GM19240 (cell line): ENCODE measurements at regions not wholly inside any gene's neighbourhood (a gene's known extent, or its start where the extent isn't known, plus 50 kb on each side); places are given as distances from the start of the nearest gene placed in this dataset.

ENCODE experiments used
- DNase-seq: peaks from one replicate; pipeline ENCODE4 v3.0.0; 2011; ENCODE audit warnings: low spot score; ENCODE audit not compliant: insufficient read length

DNA sequence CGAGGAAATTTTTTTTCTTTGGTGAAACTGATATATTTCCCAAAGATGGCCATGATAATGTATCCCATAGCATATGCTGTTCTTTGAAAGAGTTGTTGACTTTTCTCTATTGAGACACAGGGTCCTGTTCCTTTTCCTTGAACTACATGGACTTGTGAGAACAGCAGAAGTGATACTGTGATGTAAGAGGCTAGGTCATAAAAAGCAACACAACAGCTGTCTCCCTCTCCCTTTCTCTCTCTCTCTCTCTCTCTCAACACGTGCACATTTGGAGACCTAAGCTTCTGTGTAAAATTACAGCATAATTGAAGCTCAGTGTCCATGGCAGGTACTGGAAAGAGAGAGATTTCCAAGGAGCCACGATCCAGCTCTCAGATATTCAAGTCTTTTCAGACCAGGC lies 1712.4 kb downstream of the EFNB2 start:
- DNase-seq = no peak

- no peak for DNase-seq
Observed at GRCh38 chr13:104817271-104817670, 1718.2 kb downstream of the EFNB2 start.

DNA sequence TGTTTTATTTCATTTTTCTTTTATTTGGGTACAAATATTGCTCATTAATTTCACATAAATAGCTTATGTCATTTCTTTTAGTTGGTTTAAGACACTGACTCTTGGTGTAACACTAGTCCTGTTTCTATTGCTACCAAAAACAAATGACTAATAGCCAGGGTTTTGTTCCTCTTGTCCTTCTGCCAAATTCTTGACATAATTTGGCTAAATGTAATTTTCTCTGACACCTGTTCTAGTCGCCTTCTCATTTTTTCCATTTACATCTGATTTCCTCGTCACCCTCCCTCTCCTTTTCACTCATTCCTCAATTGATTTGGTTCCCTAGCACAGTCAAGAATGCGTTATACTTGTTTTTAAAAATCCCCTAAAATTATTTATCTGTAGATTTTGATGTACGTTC lies 1718.7 kb downstream of the EFNB2 start:
- no peak for DNase-seq

DNA sequence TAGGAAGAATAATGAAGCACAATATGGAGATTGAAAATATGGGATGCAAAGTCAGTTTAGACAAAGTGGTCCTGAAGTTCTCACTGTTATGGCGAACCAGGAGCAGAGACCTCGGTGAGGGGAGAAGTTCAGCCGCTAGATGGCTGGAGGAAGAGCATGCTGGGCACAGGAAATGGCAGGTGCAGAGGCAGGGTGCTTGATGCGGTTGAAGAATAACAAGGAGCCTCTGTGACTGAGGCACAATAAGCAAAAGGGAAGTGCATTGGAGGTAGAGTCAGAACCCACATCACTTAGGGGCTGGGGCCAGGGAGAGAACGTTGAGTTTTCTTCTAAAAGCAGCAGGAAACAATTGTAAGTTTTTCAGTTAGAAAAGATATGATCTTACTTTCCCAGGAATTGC lies 1725.2 kb downstream of the EFNB2 start:
- DNase-seq = no peak

DNA sequence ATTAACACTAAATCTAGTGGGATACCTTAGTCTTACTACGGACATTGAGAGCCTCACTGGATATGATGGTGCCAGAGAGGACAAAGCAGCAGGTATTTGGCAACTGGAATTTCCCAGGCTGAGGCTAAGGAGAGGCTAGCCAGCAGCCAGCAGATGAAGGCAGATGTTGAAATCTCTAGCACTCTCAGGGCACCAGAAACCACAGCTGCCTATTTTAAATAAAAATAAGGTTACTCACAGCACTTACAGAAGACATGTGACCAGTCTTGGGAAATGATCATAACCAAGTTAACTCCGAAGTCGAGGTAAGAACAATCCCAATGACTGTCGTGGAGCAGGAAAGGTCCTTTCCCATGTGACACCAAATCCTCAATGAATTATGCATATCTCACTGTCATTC lies 1726.0 kb downstream of the EFNB2 start:
- no peak for DNase-seq

DNA sequence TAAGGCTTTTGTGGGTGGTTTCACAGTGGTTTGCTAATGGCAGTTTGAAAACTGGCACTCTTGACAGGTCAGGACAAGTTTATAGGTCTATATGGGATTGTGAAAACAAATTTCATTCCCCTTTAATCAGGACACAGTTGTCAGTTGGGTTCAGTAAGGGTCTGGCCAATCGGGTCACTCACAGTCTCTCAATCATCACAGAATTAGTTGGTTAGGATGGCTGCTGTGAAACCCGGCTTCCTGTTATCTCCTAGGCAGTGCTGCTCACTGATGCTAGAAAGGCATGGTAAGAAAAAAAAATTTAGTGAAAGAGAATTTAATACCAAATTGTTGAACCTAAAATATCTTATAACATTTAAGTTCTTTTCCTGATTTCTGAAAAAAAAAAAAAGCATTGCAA lies 1730.1 kb downstream of the EFNB2 start:
- no peak for DNase-seq

DNA sequence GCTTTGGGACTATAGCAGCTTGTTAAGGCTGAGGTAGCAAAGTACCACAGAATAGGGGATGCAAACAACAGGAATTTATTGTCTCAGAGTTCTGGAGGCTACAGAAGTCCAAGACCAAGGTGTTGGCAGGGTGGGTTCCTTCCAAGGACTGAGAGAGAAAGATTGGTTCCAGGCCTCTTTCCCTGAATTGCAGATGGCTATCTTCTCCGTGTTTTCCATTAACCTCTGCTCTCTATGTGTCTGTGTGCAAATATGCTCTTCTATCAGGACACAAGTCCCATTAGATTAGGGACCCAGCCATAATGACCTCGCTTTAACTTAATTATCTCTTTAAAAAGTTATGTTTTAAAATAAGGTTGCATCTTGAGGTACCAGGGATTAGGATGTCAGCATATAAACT lies 1732.9 kb upstream of the SLC10A2 start:
- no peak for DNase-seq

DNA sequence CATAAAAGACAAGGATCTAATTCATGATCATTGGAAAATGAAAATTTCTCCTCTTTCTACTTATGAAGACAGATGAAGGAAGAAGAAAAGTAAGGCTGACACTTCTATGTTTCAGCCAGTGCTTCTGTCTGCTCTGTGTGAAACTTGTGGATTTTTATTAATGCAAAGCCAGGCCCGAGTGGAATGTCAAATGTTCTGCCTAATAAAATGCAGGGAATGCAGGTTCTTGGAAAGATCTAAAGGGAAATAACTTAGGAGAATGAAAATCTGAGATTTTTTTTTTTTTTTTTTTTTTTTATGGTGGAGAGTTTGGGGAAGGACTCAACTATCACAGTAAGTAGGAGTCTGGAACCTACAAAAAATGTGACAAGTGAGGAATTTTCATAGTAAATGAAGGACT lies 1732.3 kb upstream of the SLC10A2 start:
- DNase-seq = no peak

GRCh38 chr13:104796581-104796980 lies 1730.4 kb upstream of the SLC10A2 start:
- no peak for DNase-seq

DNA sequence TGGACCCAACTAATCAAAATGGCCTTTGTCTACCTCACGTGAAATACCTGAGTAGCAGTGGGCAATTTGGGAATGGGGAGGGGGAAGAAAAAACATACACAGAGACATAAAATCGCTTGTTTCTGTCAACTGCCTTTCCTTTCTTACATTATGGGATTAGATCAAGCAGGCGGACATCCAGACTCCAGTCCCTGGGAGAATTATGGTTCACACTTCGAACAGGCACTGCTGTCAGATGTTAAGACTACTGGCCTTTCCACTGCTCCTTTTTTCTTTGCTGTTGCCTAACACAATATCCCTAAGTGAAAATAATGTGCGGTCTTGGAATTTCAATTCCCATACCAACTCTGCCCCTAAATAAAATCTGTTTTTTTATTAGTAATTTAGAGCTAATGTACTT lies 1719.7 kb upstream of the SLC10A2 start:
- no peak for DNase-seq

GRCh38 chr13:104784891-104785290 lies 1718.7 kb upstream of the SLC10A2 start:
- no peak for DNase-seq

- no peak for DNase-seq
Observed at GRCh38 chr13:104782741-104783140, 1716.5 kb upstream of the SLC10A2 start.

DNA sequence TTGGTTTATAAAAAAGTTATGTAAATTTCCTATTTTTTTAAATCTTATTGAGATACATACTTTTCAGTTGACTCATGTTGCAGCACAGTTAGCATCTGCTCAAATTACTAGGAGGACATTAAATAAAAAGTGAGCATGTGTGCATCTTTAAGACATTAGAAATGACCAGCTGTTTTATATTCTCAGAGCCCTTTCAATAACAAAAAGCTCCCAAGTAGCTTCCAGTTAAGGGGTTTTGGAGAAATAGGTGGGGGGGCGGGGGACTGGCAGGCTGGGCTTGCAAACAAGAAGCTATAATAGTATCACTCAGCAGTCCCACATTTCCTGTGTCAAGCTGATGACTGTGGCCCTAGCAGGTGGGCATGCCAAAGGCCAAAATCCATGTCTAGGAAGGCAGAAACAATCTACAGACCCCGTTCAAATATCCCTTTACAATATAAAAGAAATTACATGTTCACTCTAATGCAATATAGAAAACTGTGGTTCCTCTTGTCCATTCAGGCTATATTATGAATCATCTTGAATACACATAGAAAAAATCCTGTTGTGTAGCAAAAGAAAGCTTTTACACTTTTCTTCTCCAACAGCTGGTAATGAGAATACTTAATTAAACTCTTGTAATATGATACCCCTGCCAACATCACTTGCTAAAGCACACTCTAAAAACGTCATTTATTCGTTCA lies 1713.2 kb upstream of the SLC10A2 start:
- DNase-seq = no peak

DNA sequence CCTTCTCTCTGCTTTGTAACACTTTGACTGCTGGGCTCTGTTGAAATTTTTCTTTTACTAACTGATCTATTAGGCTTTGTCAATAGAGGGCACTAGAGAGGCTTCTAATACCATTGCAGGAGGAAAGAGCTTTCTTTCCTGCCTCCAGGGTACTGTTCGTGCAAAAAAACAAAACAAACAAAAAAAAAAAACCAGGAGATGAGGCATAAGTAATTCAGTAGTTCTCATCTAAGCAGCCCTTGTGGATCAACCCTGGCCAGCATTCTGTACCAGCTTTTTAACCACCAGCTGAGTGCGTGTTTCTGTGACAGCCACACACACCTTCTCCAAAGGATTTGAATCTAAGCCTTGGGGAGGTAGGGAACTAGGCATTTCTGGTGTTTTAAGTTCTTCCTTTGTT lies 1707.6 kb upstream of the SLC10A2 start:
- peak; percentile 1 for DNase-seq

DNA sequence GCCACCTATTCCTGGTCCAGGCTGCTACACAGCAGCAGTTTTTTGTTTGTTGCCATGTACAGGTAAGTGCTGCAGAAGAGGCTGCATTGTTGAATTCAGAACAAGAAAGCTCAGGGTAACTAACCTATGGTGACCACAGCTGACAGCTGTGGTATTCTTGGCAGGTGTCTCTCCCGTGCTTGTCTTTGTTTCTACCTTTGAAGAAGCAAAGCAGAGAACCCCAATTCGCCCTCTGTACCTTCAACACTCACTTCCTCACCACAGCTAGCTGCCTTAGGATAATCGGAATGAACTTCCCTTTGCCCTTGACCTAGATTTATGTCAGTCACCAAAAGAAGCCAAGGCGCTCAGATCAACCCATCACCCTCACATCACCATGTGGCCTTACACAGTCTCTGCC lies 1703.3 kb upstream of the SLC10A2 start:
- no peak for DNase-seq

DNA sequence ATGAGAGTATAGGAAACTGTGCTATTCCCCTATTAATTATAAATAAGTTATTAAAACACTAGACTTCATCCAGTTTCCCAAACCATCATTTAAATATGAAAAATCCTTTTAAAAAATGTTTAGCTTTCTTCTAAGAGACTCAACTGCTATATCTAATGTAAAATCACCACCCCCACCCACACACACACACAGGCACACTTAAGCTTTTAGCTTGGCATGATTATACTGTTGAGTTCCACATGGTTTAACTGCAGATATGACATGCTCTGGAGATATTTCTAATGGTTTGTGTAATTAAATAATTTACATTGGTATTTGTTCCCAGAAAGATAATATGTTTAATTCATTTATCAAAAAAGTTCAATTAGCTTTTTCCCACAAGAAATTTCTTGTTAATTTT lies 1700.1 kb upstream of the SLC10A2 start:
- DNase-seq = no peak

DNA sequence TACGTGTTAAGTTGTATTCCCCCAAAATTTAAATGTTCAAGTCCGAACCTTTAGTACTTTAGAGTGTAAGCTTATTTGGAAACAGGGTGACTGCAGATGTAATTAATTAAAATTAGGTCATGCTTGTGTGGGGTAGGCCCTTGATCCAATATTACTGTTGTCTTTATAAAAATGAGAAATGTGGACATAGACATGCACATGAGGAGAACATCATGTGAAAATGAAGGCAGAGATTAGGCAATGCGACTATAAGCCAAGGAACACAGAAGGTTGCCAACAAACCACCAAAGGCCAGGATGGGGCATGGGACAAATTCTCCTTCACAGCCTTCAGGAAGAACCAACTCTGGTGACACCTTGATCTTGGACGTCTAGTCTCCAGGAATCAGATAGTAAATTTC lies 1698.4 kb upstream of the SLC10A2 start:
- no peak for DNase-seq

GRCh38 chr13:104759069-104759468 lies 1692.9 kb upstream of the SLC10A2 start:
- no peak for DNase-seq

- DNase-seq = no peak
Observed at GRCh38 chr13:104757712-104758111, 1691.5 kb upstream of the SLC10A2 start.

- no peak for DNase-seq
Observed at GRCh38 chr13:104750377-104750776, 1684.2 kb upstream of the SLC10A2 start.

DNA sequence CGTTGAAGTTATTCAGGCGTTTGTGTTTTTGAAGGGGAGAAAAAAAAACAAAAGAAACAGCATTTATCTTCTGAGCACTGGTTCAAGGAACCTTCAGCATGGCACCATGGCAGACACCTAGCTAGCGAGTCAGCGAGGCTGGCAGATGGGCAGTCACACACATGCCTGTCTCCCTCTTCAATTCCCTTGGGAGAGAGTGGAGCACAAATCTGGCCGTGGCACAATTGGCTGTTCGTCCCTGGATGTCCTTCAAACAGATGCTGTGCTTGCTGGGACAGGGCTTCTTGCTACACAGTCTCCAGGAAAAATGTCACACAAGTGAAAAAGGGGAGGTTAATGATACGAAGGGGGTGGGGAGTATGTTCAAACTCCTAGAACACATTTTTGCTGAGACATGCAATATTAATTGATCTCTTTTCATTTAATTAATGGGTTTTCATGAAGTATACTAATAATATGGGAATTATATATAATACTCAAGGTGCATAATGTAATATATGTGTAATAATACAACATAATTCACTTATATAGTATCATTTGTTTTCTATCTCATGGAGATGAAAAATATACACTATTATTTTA lies 1674.5 kb upstream of the SLC10A2 start:
- DNase-seq = no peak

DNA sequence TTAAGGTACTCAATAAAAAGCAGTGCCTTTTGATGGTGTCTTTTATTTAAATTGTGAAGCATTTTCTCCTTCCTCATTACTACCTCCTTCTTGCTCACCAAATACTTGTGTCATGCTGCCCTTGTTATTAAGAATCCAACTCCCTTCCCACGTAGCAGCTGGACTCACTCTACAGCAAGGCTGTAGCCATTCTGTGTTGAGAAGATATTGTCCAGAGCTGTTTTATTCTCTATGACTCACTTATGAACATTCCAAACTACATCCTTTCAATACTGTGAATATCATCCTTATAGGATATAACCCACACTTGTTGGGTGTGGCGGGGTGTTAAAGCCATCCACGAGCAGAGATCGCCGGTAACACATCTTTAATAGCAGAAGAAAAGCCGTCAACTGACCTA lies 1671.5 kb upstream of the SLC10A2 start:
- DNase-seq = no peak

DNA sequence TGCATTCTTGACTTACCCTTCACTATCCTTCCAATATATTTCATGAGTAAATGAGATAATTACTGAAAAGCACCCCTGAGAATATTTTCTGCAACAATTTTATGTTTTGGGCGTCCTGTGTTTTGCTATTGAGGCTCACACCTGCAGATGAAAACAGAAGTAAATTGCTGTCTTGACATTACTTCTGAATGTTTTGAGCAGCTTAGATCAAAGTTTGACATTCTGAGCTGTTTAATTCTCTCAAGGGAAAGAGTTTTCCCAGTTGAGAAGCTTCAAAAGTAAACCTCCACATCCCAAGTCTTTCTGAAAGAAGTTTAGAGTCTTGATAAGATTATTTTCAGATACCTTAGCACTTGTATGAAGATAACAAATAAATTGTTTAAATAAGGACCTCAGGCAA lies 1667.2 kb upstream of the SLC10A2 start:
- DNase-seq = no peak

DNA sequence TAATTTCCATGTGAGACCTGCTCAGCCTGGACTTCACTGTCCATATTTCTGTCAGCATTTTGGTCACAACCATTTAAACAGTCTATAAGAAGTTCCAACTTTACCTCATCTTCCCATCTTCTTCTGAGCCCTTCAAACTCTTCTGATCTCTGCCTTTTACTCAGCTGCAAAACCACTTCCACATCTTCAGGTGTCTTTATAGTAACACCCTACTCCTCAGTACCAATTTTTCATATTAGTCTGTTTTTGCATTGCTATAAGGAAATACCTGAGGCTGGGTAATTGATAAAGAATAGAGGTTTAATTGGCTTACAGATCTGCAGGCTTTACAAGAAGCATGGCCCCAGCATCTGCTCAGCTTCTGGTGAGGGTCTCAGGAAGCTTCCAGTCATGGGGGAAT lies 1648.9 kb upstream of the SLC10A2 start:
- no peak for DNase-seq
